Activated naive CD8-positive, alpha-beta T cell treated with anti-CD3 and anti-CD28 coated beads, Interleukin-2, amount 50 U/mL, for 16 hours (primary cell): ENCODE measurements at regions not wholly inside any gene's neighbourhood (a gene's known extent, or its start where the extent isn't known, plus 50 kb on each side); places are given as distances from the start of the nearest gene placed in this dataset.
"Not testable (repeated sequence)": the region's sequence is repeated elsewhere in the genome, so short reads cannot be mapped to it uniquely, and the experiment has no call there.

Source experiments
- DNase-seq: peaks from one replicate; pipeline ENCODE4 v3.0.0-alpha.2; 2020; ENCODE audit warnings: low read depth, low spot score

DNA sequence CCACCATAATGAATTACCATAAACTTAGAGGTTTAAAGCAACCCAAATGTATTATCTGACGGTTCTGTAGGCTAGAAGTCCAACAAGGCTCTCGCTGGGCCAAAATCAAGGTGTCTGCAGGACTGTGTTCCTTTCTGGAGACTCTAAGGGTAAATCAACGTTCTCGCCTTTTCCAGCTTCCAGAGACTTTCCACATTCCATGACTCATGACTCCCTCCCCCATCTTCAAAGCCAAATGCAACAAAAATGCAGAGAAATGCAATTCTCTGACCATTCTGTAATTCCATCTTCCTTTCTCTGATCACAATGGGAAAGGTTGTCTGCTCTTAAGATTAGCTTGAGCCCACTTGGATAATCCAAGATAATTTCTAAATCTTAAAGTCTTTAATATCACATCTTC, 287.1 kb downstream of the LTN1 start:
- DNase-seq, result no peak

DNA sequence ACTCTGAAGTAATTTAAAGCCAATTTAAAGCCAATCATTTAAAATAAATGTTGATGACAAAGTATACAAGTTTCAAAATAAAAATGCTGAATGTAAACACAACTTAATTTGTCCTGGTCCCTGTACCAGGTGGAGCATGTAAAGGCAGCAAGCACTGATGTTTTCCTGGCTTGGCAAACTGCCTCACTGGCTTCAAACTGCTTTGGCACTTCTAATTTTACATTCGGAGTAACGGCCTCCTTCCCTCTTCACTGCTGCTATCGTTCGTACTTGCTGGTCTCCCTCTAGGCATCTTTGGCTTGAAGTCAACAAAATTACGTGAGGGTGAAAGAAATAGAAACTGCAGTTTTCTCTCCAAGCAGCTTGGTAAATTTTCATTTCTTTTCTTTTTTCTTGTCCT, 287.9 kb downstream of the LTN1 start:
- no peak for DNase-seq

GRCh38 chr21:28703861-28704260, 288.8 kb downstream of the LTN1 start:
- no peak for DNase-seq

DNA sequence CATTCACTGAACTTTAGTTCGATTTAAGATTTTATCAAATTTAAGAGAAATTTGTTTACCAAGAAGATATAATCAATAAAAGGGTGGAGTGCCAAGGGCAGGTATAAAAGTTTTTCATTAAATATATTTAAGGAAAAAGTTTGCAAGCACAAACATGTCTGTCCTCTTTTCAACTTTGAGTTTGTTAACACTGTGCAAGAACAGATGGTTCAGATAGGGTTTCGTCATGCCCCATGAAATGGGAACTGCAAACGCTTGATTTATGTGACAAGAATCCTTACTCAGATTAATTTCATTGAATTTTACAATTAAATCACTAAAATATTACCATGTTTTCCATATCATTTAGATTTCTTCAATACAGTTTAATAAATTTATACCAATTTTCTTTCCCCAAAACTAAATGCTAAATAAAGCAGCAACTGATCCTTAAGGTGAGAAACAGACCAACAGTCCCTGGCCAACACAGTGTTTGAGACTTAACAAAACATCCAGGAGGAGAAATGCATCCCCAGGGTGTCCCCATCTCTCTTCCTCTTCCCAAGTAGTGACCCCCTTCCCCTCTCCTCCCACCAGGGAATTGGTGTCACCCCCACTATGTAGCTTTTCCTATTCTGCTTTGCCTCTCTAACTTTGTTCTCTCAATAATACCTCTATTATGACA, 292.9 kb downstream of the LTN1 start:
- DNase-seq, result no peak

- DNase-seq, result no peak
Observed at GRCh38 chr21:28699186-28699585, 293.5 kb downstream of the LTN1 start.

DNA sequence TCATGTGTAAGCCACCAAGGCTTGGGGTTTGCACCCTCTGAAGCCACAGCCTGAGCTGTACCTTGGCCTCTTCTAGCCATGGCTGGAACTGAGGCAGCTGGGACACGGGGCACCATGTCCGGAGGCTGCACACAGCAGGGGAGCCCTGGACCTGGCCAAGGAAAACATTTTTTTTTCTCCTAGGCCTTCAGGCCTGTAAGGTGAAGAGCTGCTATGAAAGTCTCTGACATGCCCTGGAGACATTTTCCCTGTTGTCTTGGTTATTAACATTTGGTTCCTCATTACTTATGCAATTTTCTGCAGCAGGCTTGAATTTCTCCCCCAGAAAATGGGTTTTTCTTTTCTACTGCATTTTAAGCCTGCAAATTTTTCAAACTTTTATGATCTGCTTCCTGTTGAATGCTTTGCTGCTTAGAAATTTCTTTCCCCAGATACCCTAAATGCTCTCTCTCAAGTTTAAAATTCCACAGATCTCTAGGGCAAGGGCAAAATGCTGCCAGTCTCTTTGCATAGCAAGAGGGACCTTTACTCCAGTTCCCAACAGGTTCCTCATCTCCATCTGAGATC, 295.8 kb downstream of the LTN1 start:
- no peak for DNase-seq

DNA sequence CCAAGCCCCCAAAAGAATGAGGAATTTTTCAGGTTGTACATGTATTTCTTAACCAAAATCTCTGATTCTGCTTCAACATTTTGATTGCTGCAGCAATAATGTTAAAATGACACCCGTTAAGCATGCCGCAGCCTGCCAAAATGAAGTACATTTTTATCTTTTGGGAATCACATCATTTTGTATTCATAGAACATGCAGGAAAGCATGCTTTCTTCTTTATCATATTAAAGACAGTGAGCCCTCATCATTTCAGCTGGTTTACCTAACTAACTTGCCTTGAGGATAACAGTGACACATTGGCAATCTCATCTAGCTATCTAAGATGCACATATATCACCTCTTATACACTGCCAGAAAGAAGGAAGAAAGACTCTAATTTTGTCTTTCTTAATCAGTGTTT, 299.2 kb downstream of the LTN1 start:
- no peak for DNase-seq

DNA sequence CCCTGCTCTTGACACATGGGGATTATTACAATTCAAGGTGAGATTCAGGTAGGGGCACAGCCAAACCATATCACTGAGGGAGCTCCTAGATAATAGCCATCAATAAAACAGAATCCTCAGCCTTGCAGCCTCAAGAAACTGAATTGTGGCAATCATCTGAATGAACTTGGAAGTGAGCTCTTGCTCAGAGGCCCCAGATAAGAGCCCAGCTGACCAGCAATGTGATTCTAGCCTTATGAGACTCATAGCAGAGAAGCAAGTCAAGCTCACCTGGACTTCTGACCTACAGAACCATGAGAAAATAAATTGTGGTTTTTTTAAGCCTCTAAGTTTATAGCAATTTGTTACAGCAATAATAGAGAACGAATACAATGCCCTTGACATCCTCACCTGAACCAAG, 302.5 kb downstream of the LTN1 start:
- no peak for DNase-seq

DNA sequence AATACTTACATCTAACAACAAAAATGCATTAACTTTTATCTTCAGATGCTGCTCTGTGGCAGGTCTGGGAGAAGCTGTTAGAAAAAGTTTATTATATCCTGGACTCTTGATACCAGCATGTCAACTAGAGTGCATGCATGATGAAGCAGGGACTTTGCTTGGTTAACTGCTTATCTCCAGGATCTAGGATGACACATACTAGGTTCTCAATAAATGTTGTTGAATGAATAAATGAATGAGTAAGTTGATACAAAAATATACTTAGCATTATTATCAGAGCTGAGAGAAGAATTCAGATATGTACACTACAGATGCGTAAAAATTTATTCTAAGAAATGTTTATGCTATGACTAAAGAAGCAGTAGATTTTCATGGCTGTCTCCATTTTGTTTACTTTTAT, 304.3 kb downstream of the LTN1 start:
- no peak for DNase-seq

DNA sequence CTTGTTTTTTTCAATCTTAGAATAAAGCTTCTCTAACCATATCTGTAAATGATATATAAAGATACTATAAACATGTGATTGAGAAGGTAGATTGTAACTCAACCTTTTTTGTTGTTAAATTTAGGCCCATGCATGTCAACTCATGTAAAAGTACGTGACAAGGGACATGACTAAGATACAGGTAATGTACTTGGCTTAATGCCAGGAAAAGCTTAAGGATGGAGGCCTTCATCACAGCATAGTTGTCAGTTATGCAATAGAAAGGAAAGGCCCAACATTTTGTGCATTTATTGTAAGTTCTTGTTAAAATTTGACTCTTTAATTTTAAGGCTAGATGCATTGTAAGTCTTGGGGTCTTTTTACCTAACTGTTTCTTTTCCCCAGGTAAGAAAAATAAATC, 305.1 kb downstream of the LTN1 start:
- no peak for DNase-seq

- DNase-seq, result no peak
Observed at GRCh38 chr21:28683982-28684752, 308.5 kb downstream of the LTN1 start.

DNA sequence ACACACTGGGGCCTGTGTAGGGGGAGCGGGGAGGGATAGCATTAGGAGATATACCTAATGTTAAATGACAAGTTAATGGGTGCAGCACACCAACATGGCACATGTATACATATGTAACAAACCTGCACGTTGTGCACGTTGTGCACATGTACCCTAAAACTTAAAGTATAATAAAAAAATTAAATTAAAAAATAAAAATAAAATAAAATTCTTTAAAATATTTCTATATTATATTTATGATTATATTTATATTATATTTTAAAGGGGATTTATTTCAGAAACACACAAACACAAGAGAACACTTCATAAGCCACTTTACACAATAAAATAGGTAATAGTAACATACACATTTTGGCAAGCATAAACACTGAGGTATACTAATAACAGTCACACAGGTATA, 309.8 kb downstream of the LTN1 start:
- not testable (repeated sequence) for DNase-seq

- DNase-seq, result not testable (repeated sequence)
Observed at GRCh38 chr21:28677096-28677495, 315.6 kb downstream of the LTN1 start.

- no peak for DNase-seq
Observed at GRCh38 chr21:28675331-28676041, 317.2 kb downstream of the LTN1 start.

- no peak for DNase-seq
Observed at GRCh38 chr21:28674763-28675162, 317.9 kb downstream of the LTN1 start.

DNA sequence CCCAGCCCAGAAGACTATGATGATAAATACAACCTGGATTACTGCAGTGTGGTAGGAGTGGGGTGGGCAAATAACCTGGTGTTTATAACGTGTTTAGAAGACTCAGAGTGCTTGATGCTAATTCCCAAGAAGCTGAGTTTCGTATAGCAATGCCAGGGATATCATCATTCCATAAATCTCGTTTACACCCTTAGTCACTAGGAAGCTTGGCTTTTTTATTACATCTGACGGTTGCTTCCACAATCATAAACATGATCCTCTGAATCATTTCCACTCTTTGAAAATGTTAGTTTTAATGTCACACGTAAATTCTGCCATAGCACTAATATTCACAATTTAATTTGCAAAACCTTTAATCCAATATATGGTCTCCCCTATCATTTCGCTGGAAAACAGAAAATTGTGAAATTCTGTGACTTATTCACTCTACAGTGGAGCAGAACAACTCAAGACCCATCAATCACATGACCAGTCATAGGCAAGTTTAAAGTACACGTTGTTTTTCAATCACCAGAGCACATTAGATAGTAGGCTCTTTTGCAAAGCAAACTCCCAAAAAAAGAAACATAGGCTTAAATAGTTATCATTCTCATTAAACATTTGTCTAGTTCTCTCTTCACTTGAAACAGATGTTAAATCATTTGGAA, 321.0 kb downstream of the LTN1 start:
- DNase-seq, result no peak

GRCh38 chr21:28669971-28670653, 322.6 kb downstream of the LTN1 start:
- no peak for DNase-seq

DNA sequence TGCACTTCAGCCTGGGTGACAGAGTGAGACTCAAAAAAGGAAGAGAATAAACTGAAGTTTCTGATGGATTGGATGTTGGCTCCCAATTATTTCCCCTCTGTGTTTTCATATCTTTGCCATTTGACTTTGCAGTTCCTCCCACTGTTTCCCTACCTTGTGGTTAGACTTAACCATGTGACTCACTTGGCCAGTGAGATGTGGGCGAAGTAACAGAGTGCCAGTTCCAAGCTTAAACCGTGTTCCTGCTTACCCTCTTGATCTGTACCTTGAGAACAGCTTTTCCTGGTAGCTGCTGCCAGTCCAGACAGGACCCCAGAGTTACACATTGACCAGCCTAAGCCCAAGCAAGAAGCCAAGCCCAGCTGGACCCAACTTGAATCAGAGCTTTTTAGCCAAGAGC, 323.4 kb downstream of the LTN1 start:
- no peak for DNase-seq

DNA sequence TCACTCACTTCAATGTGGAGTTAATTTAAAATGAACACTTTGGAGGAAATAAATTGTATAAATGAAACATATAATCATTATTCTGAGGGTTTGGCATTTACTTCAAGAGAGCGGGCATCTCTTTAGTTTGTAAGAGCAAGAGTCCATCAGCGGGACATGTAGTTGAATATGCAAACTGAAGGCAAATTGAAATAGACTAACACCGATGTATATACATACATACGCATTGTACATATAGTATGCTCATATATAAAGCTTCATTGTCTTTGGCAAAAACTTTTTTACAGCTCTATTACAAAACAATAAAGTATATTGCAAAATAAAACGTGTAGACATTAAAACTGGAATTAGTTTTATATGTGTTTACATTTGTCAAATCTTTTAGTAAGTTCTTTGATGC, 328.9 kb downstream of the LTN1 start:
- no peak for DNase-seq

DNA sequence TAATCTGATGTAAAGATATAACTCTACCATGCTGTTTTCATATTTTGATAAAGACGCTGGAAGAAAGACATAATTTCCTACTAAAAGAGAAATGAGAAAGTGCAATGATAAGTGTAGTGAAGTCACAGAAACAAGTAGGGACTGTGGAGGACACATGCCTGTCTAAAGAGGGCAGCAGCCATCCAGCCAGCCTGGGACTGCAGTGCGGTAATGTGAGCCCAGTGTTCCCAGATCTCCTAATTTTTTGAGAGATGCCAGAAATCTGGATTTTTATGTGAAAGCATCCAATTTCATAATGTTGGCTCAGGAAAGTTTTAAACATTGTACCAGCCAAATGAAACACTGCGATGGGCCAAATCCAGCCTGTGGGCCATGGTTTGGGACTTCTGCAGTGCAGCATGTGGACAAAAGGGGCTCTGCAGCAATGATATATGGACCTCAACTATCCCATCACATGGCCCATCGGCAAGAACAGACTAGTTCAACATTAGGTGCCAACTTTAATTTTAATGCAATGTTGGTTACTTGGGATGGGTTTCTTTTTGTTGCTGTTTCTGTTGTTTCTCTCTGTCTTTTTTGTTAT, 329.5 kb downstream of the LTN1 start:
- no peak for DNase-seq

GRCh38 chr21:28657566-28657965, 335.1 kb downstream of the LTN1 start:
- DNase-seq, result no peak
